Liver (tissue), 3 donors: ENCODE measurements at regions not wholly inside any gene's neighbourhood (a gene's known extent, or its start where the extent isn't known, plus 50 kb on each side); places are given as distances from the start of the nearest gene placed in this dataset.

Experiments used
- FOXA1 ChIP-seq: IDR thresholded peaks from 2 replicates; pipeline ENCODE4 v1.6.1; 2016; ENCODE audit warnings: antibody characterized with exemption
- FOXA2 ChIP-seq: IDR thresholded peaks from 2 replicates; pipeline ENCODE4 v1.6.1; 2016; ENCODE audit warnings: antibody characterized with exemption
- GABPA ChIP-seq, 2 donors: IDR thresholded peaks in 1 of 2; conservative IDR thresholded peaks in 1 of 2; 2 replicates each; pipeline ENCODE4 v1.6.1; 2016; ENCODE audit warnings: antibody characterized with exemption in 2 of 2, mild to moderate bottlenecking in 1 of 2, moderate library complexity in 1 of 2
- MAX ChIP-seq: IDR thresholded peaks from 2 replicates; pipeline ENCODE4 v1.6.1; 2016; ENCODE audit warnings: antibody characterized with exemption
- SP1 ChIP-seq: IDR thresholded peaks from 2 replicates; pipeline ENCODE4 v1.6.1; 2018; ENCODE audit warnings: antibody characterized with exemption, mild to moderate bottlenecking
- TAF1 ChIP-seq: conservative IDR thresholded peaks from 2 replicates; pipeline ENCODE4 v1.6.1; 2016; ENCODE audit warnings: antibody characterized with exemption, mild to moderate bottlenecking
- YY1 ChIP-seq: IDR thresholded peaks from 2 replicates; pipeline ENCODE4 v1.6.1; 2016; ENCODE audit warnings: antibody characterized with exemption, mild to moderate bottlenecking
- ZBTB33 ChIP-seq: IDR thresholded peaks from 2 replicates; pipeline ENCODE4 v1.6.1; 2016; ENCODE audit warnings: antibody characterized with exemption
- TF ChIP-seq, protein P1 (sequence below): fragments of 150-350 bp; IDR thresholded peaks from 2 replicates; pipeline ENCODE4 v1.5.1; 2017; ENCODE audit warnings: improper control_type of control experiment, low read depth, low read length; ENCODE audit not compliant: missing input control
- donor health status: healthy.
- donor health status: healthy.

DNA sequence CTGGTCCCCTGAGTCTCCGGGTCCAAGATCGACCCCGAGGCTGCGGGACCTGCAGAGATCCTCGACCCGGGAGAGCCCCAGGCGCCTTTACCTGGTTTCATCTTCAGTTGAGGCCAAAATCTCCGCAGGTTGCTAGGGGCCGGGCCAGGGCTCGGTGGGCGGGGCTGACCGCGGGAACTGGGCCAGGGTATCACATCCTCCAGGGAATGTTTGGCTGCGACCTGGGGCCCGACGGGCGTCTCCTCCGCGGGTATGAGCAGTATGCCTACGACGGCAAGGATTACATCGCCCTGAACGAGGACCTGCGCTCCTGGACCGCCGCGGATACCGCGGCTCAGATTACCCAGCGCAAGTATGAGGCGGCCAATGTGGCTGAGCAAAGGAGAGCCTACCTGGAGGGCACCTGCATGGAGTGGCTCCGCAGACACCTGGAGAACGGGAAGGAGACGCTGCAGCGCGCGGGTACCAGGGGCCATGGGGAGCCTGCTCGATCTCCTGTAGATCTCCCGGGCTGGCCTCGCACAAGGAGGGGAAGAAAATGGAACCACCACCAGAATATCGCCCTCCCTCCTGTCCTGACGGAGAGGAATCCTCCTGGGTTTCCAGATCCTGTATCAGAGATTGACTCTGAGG lies 53.8 kb upstream of the POLR1H start:
- TF ChIP-seq ZBTB33 = no peak
- TF ChIP-seq, protein P1, sequence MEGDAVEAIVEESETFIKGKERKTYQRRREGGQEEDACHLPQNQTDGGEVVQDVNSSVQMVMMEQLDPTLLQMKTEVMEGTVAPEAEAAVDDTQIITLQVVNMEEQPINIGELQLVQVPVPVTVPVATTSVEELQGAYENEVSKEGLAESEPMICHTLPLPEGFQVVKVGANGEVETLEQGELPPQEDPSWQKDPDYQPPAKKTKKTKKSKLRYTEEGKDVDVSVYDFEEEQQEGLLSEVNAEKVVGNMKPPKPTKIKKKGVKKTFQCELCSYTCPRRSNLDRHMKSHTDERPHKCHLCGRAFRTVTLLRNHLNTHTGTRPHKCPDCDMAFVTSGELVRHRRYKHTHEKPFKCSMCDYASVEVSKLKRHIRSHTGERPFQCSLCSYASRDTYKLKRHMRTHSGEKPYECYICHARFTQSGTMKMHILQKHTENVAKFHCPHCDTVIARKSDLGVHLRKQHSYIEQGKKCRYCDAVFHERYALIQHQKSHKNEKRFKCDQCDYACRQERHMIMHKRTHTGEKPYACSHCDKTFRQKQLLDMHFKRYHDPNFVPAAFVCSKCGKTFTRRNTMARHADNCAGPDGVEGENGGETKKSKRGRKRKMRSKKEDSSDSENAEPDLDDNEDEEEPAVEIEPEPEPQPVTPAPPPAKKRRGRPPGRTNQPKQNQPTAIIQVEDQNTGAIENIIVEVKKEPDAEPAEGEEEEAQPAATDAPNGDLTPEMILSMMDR = no peak
- TF ChIP-seq GABPA (IDR thresholded peaks at IDR 0.05 in 1 of 2, conservative IDR thresholded peaks at IDR 0.05 in 1 of 2) = no peak
- no peak for TF ChIP-seq FOXA2
- TF ChIP-seq MAX = no peak
- no peak for TF ChIP-seq FOXA1
- TF ChIP-seq YY1 = no peak
- no peak for TF ChIP-seq SP1
- no peak for TF ChIP-seq TAF1
